D341Med (cell line): ENCODE measurements at regions not wholly inside any gene's neighbourhood (a gene's known extent, or its start where the extent isn't known, plus 50 kb on each side); places are given as distances from the start of the nearest gene placed in this dataset.
"Not testable (repeated sequence)": the region's sequence is repeated elsewhere in the genome, so short reads cannot be mapped to it uniquely, and the experiment has no call there.

Experiments
- DNase-seq: peaks from one replicate; pipeline ENCODE4 v3.0.0; 2012; ENCODE audit warnings: low spot score

GRCh38 chr1:232859216-232859615 lies 54.0 kb downstream of the MAP10 start:
- DNase-seq = no peak

GRCh38 chr1:232861107-232861506 lies 55.9 kb downstream of the MAP10 start:
- no peak for DNase-seq

DNA sequence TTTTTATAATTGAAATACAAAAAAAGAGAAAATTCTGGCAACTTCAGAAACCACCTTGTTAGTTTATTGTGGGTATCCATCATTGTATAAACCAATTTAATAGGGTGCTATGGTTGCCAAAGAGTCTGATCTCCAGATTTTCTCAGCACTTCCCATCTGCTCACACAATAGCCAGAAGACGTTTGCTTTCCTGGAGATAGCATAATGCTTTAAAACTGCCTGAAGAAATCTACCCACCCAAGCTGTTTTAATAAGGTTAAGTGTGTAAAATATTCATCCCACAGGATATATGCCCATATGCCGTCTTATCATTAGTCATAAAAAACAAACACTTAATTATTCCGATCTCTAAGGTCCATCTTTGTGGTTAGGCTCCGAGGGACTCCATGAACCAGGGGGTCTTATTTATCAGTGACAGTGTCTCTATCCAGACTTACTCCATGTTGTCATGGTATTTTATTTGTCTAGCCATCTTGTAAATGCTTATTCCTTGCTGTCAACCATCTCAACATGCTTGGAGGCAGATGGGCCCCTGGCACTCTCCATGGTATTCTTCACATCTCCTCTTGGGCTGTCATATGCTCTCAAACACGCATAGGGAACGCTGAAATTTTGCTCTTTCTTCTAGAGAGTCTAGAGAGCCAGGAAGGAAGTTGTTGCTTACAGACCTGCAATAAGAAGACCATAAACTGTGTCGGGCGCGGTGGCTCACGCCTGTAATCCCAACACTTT lies 58.5 kb downstream of the MAP10 start:
- no peak for DNase-seq

- DNase-seq = no peak
Measured at GRCh38 chr1:232865102-232865931, 60.1 kb downstream of the MAP10 start.

DNA sequence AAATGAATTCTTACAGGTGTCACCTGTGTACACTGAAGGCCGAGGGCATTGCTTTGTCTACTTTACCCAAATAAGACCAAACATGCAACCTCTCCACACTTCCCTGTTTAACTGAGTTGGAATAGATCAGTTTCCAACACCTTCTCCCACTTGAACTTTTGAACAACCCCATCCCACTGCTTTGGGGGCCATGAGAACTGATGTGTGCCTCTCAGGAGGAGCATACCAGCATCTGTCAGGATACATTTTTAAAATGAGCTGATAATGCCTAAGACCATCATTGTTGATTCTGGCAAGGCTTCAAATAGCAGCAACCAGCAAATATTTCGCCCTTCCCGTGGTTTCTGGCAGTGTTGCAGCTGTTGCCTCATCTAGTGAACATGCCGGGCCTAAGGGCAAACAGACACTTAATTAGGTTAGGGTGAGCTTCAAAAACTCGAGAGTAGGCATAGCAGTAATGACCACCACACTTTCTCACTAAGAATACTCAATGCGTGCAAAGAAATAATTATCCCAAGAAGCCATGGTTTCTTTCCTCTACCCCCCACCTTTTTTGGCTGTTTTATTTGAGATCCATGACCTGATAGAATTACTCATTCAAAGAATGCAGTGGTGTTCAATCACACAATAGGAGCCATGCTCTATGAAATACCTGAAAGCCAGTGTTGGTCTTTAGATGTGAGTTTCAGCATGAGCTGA lies 63.7 kb downstream of the MAP10 start:
- no peak for DNase-seq

GRCh38 chr1:232871291-232871969 lies 66.2 kb downstream of the MAP10 start:
- not testable (repeated sequence) for DNase-seq

DNA sequence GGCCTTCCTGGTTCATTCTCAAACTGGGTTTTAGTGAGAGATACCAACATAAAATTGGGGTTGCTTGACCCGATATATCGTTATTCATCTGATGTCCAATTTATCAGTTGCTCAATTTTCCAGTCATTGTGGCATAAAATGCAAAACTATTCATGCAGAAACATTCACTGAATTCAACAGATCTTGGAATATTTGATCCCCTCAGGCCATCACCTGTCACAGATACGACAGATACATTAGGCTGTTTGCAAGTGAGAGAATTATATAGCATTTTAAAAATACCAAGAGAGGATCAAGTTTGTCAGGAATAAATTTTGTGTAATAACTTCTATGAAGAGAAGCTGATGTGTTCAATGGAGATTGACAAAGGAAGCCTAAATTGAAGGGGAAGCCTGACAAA lies 67.1 kb downstream of the MAP10 start:
- DNase-seq = no peak

DNA sequence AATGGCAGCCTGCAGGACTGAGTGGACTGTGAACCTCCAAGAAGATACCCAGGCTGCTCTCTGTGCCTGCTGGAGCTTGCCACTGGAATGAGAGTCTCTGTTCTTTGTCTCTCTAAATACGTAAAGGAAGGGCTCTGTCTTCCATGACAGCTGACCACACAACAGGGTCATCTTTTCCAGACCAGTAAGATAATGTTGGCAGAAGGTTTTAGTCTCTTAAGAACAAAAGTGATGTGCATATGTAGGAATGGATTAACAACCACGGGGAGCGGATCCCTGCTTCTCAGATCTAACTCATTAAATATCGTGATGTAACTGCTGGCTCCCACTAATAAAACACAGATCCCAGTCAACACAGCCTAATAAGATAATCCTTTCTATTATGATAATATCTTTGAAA lies 67.5 kb downstream of the MAP10 start:
- DNase-seq = peak; percentile 49

GRCh38 chr1:232873412-232873811 lies 68.2 kb downstream of the MAP10 start:
- DNase-seq = peak; percentile 27

DNA sequence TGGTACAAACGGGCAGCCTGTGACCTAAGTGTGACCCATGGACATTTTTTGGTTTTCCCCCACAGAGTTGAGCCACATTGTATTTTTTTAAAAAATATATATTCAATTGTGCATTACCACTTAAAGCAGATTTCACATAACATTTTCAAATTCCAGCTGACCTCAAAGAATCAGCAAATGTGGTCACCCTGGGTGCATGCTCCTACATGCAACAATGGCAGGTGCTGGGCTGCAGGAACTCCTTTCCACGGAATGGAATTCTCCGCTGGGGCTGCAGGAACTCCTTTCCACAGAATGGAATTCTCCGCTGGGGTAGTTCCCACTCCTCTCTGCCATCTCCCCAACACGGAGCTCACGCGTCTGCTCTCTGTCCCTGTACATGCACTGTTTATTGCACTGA lies 68.7 kb downstream of the MAP10 start:
- DNase-seq = no peak

DNA sequence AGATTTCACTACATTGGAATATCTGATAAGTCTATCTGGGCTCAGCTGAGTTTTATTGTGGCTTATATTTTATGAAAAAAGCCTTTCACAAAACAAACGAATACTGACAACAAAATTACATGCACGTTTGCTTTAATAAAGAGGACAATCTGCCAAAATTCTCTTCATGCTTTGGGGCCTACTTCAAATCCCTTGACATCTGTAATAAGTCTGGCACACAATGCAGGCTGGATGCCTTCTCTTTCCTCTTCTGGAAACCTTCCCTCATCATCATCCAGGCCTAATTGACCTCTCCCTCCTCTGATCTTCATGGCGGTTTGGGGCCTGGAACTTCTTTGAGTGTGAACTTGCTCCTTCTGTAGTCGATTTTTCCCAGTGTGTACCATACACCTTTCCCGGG lies 70.3 kb downstream of the MAP10 start:
- DNase-seq = no peak

DNA sequence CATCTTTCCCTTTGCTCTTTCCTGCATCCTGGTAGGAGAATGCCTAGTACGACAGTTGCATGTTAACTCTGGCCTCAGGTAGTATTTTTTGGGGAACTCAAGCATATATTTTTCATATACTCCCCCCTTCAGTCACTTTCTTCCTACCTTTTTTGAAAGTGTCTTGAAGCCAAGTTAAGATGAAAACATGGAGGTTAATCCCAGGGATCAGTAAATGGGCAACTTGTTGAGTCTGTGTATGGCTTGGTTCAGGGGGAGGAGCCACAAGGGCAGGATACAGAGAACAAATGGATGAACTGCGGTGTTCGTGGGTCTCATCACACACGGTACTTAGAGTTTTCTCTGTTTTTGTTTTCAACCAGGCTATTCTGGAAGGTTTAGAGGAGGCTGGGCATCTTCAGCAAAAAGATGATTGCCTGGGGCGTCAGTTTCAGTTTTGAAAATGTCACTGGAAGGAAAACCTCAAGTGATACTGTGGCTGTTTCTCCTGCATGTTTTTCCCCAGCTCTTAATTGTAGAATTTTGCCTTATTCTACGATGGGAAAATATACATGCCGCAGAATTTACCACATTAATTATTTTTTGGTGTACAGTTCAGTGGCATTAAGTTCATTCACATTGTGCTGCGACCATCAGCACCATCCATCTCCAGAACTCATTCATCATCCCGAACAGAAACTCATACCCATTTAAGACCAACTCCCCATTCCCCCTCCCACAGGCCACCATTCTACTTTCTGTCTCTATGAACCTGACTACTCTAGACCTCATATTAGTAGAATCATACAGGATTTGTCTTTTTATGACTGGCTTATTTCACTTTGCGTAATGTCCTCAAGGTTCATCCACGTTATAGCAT lies 71.5 kb downstream of the MAP10 start:
- DNase-seq = no peak

DNA sequence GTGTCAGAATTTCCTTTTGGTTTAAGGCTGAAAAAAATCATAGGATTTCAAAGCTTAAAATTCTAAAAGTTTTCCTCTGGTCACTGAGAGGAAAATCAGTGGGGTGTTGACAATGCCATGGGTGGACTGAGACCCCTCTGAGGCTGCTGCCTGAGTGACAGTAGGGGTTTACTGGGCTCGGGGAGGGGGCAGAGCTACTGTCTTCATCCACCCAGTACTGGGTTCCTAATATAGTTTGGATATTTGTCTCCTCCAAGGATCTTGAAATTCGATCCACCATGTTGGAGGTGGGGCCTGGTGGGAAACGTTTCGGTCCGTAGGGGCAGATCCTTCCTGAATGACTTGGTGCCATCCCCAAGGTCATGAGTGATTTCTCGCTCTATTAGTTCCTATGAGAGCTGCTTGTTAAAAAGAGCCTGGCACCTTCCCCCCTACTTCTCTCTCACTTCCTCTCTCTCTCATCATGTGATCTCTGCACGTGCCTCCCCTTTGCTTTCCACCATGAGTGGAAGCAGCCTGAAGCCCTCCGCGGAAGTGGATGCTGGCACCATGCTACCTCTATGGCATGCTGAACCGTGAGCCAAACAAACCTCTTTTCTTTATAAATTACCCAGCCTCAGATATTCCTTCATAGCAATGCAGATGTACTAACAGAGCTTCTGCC lies 72.3 kb downstream of the MAP10 start:
- no peak for DNase-seq

GRCh38 chr1:232878086-232878485 lies 72.3 kb upstream of the NTPCR start:
- no peak for DNase-seq

DNA sequence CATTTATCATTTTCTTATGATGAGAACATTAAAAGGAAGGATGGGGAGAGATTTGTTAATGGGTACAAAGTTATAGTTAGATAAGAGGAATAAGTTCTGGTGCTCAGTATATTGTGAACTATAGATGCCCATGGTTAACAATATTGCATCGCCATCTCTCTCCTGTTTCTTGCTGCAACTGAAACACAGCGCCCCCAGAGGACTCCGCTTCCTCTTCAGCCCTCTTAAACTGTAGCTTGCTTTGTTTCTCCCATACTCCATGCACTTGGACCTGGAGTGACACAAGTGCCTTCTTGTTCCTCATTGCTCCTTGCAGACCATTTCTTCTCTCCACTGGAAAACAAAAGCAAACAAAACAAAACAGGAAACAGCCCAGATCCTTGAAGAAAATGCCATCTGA lies 70.1 kb upstream of the NTPCR start:
- DNase-seq = peak; percentile 70

GRCh38 chr1:232883992-232884661 lies 66.3 kb upstream of the NTPCR start:
- DNase-seq = no peak

DNA sequence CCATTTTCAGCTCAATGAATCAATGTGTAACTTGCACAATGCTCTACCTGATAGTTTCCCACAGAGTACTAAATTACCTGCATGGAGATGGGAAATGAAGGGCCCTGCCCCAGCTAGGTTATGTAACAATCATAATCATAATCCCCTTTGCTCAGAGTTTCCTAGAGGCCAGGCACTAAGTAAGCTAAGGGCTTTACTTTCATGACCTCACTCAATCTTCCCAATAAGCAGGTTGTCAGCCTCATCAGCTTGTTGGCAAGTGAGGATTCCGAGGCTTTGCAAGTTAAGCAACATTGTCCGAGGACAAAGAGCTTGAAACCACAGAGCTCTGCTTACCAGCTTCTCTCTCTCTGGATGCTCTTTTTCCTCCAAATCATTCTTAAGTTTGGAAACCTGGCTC lies 64.1 kb upstream of the NTPCR start:
- no peak for DNase-seq

GRCh38 chr1:232890340-232890943 lies 60.0 kb upstream of the NTPCR start:
- no peak for DNase-seq

DNA sequence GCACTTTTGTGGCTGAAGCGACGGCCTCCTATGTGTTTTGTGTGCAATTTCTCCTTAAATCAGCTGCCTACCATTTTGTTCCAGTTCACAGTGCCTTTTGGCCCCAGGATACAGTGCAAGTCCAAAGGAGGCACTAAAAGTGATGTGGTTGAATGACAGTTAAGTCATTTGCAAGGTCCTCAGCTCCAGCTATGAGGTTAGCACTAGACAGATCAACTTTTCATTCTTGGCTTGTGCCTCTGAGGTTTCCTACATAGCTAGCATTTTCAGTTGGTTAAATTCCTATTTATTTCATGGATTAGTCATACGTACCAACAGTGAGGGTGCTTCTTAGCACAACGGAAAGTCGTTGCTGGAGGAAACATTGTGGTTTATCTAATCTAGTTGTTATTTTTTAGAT lies 59.3 kb upstream of the NTPCR start:
- no peak for DNase-seq
